Activated effector memory CD4-positive, alpha-beta T cell treated with anti-CD3 and anti-CD28 coated beads, Interleukin-2, amount 50 U/mL, for 16 hours (primary cell): ENCODE measurements at regions not wholly inside any gene's neighbourhood (a gene's known extent, or its start where the extent isn't known, plus 50 kb on each side); places are given as distances from the start of the nearest gene placed in this dataset.
A peak's percentile ranks its signal among the peaks of the same experiment; 100 is the strongest.
"Not testable (repeated sequence)": the region's sequence is repeated elsewhere in the genome, so short reads cannot be mapped to it uniquely, and the experiment has no call there.

ENCODE experiments used
- DNase-seq: peaks from one replicate; pipeline ENCODE4 v3.0.0-alpha.2; 2020

- DNase-seq, result peak; percentile 62
Observed at GRCh38 chr22:12279512-12280474, 3248.2 kb upstream of the OR11H1 start.

GRCh38 chr22:12284690-12285089, 3243.3 kb upstream of the OR11H1 start:
- not testable (repeated sequence) for DNase-seq

- peak; percentile 63 for DNase-seq
Observed at GRCh38 chr22:12297351-12297750, 3230.6 kb upstream of the OR11H1 start.
